GM20000 (cell line): ENCODE measurements at regions not wholly inside any gene's neighbourhood (a gene's known extent, or its start where the extent isn't known, plus 50 kb on each side); places are given as distances from the start of the nearest gene placed in this dataset.

Experiments
- DNase-seq: peaks from one replicate; pipeline ENCODE4 v3.0.0; 2012; ENCODE audit warnings: low spot score
- CTCF ChIP-seq: IDR thresholded peaks from 2 replicates; pipeline ENCODE4 v1.5.1; 2012; ENCODE audit warnings: mild to moderate bottlenecking, control low read depth; ENCODE audit errors: extremely low read depth, missing control alignments

GRCh38 chr14:97920201-97920600, 1123.0 kb downstream of the VRK1 start:
- no peak for TF ChIP-seq CTCF

GRCh38 chr14:97921296-97921695, 1124.1 kb downstream of the VRK1 start:
- TF ChIP-seq CTCF, result no peak
- DNase-seq, result no peak

More at GRCh38 chr14:97920201-97920600, 1123.0 kb downstream of the VRK1 start:
- DNase-seq, result no peak

- no peak for DNase-seq
- TF ChIP-seq CTCF, result no peak
Measured at GRCh38 chr14:97924922-97925613, 1127.9 kb downstream of the VRK1 start.

- no peak for TF ChIP-seq CTCF
- DNase-seq, result no peak
Measured at GRCh38 chr14:97930166-97930565, 1133.0 kb downstream of the VRK1 start.

GRCh38 chr14:97931273-97931672, 1134.1 kb downstream of the VRK1 start:
- TF ChIP-seq CTCF, result no peak
- no peak for DNase-seq

- no peak for TF ChIP-seq CTCF
- no peak for DNase-seq
Measured at GRCh38 chr14:97942921-97943320, 1145.7 kb downstream of the VRK1 start.

GRCh38 chr14:97943619-97944018, 1146.4 kb downstream of the VRK1 start:
- no peak for TF ChIP-seq CTCF
- no peak for DNase-seq
